ENCODE measurements at regions not wholly inside any gene's neighbourhood (a gene's known extent, or its start where the extent isn't known, plus 50 kb on each side); places are given as distances from the start of the nearest gene placed in this dataset.

- DNase-seq (ENCODE audit: low read depth in 4 of 4, low spot score in 3 of 4): no peak
These were observed 70.7 kb upstream of the ADO start for GRCh38 chr10:62733654-62734293.

GRCh38 chr10:62734781-62735463 lies 69.6 kb upstream of the ADO start:
- DNase-seq (ENCODE audit: low read depth in 4 of 4, low spot score in 3 of 4): no peak

GRCh38 chr10:62735464-62736167 lies 68.9 kb upstream of the ADO start:
- DNase-seq (ENCODE audit: low read depth in 4 of 4, low spot score in 3 of 4): no peak

- no peak for DNase-seq (ENCODE audit: low read depth in 4 of 4, low spot score in 3 of 4)
These were observed 68.4 kb upstream of the ADO start for GRCh38 chr10:62736168-62736546.

GRCh38 chr10:62738916-62739315 lies 65.6 kb upstream of the ADO start:
- DNase-seq (ENCODE audit: low read depth in 4 of 4, low spot score in 3 of 4): no peak

- DNase-seq (ENCODE audit: low read depth in 4 of 4, low spot score in 3 of 4): no peak
These were observed 63.4 kb upstream of the ADO start for GRCh38 chr10:62740885-62741745.

GRCh38 chr10:62741996-62742395 lies 62.5 kb upstream of the ADO start:
- DNase-seq (ENCODE audit: low read depth in 4 of 4, low spot score in 3 of 4): no peak

- no peak for DNase-seq (ENCODE audit: low read depth in 4 of 4, low spot score in 3 of 4)
These were observed 61.9 kb upstream of the ADO start for GRCh38 chr10:62742536-62743061.

- no peak for DNase-seq (ENCODE audit: low read depth in 4 of 4, low spot score in 3 of 4)
These were observed 60.4 kb upstream of the ADO start for GRCh38 chr10:62744136-62744535.

GRCh38 chr10:62745581-62745980 lies 58.9 kb upstream of the ADO start:
- DNase-seq (ENCODE audit: low read depth in 4 of 4, low spot score in 3 of 4): no peak

- no peak for DNase-seq (ENCODE audit: low read depth in 4 of 4, low spot score in 3 of 4)
These were observed 57.4 kb upstream of the ADO start for GRCh38 chr10:62746951-62747729.

- DNase-seq (ENCODE audit: low read depth in 4 of 4, low spot score in 3 of 4): no peak
These were observed 56.1 kb upstream of the ADO start for GRCh38 chr10:62748386-62748785.

- DNase-seq (ENCODE audit: low read depth in 4 of 4, low spot score in 3 of 4): no peak
These were observed 55.3 kb upstream of the ADO start for GRCh38 chr10:62749093-62749683.

Data from right renal pelvis (tissue), 4 donors.